ENCODE measurements at regions not wholly inside any gene's neighbourhood (a gene's known extent, or its start where the extent isn't known, plus 50 kb on each side); places are given as distances from the start of the nearest gene placed in this dataset.

DNA sequence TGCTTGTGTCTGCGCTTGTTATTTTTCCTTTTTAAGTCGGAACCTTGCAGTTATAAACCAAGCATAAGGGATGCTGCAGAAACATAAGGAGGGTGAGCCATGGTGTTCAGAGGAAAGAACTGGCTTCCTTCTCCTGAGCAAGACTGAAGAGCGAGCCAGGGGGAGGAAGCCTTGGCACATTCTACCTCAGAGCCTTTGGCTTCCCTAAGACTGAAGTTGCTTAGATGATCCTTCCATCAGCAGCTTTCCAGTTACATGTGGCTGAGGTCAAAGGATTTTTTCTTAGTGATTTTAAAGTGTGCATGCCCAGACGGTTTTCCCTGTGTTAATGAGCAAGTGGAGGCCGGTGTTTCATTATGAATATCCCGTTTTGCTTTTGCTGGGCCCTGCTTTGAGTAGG lies 363.8 kb downstream of the DOK5 start:
- no peak for ATAC-seq
- TF ChIP-seq ZNF8 (CRISPR knock-in tag; IDR thresholded peaks at IDR 0.05) (no peak), OSR1 (CRISPR knock-in tag; IDR thresholded peaks at IDR 0.05) (no peak), PPARA (CRISPR knock-in tag; IDR thresholded peaks at IDR 0.05; ENCODE audit: borderline replicate concordance) (no peak), TCF4 (CRISPR knock-in tag; IDR thresholded peaks at IDR 0.05; ENCODE audit: borderline replicate concordance) (no peak), ZNF70 (CRISPR knock-in tag; IDR thresholded peaks at IDR 0.05) (no peak), RARB (CRISPR knock-in tag; IDR thresholded peaks at IDR 0.05) (no peak), TOX (CRISPR knock-in tag; IDR thresholded peaks at IDR 0.05; ENCODE audit: borderline replicate concordance) (no peak), ESRRG (CRISPR knock-in tag; IDR thresholded peaks at IDR 0.05) (no peak), ZFP3 (CRISPR knock-in tag; IDR thresholded peaks at IDR 0.05) (no peak), ZNF565 (CRISPR knock-in tag; conservative IDR thresholded peaks at IDR 0.05; ENCODE audit: low read depth) (no peak)
- TF ChIP-seq, protein P1, sequence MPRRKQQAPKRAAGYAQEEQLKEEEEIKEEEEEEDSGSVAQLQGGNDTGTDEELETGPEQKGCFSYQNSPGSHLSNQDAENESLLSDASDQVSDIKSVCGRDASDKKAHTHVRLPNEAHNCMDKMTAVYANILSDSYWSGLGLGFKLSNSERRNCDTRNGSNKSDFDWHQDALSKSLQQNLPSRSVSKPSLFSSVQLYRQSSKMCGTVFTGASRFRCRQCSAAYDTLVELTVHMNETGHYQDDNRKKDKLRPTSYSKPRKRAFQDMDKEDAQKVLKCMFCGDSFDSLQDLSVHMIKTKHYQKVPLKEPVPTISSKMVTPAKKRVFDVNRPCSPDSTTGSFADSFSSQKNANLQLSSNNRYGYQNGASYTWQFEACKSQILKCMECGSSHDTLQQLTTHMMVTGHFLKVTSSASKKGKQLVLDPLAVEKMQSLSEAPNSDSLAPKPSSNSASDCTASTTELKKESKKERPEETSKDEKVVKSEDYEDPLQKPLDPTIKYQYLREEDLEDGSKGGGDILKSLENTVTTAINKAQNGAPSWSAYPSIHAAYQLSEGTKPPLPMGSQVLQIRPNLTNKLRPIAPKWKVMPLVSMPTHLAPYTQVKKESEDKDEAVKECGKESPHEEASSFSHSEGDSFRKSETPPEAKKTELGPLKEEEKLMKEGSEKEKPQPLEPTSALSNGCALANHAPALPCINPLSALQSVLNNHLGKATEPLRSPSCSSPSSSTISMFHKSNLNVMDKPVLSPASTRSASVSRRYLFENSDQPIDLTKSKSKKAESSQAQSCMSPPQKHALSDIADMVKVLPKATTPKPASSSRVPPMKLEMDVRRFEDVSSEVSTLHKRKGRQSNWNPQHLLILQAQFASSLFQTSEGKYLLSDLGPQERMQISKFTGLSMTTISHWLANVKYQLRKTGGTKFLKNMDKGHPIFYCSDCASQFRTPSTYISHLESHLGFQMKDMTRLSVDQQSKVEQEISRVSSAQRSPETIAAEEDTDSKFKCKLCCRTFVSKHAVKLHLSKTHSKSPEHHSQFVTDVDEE (CRISPR knock-in tag; IDR thresholded peaks at IDR 0.05): no peak
- TF ChIP-seq, protein P2, sequence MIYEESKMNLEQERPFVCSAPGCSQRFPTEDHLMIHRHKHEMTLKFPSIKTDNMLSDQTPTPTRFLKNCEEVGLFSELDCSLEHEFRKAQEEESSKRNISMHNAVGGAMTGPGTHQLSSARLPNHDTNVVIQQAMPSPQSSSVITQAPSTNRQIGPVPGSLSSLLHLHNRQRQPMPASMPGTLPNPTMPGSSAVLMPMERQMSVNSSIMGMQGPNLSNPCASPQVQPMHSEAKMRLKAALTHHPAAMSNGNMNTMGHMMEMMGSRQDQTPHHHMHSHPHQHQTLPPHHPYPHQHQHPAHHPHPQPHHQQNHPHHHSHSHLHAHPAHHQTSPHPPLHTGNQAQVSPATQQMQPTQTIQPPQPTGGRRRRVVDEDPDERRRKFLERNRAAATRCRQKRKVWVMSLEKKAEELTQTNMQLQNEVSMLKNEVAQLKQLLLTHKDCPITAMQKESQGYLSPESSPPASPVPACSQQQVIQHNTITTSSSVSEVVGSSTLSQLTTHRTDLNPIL (CRISPR knock-in tag; IDR thresholded peaks at IDR 0.05; ENCODE audit: low read depth): no peak
- TF ChIP-seq, protein P3, sequence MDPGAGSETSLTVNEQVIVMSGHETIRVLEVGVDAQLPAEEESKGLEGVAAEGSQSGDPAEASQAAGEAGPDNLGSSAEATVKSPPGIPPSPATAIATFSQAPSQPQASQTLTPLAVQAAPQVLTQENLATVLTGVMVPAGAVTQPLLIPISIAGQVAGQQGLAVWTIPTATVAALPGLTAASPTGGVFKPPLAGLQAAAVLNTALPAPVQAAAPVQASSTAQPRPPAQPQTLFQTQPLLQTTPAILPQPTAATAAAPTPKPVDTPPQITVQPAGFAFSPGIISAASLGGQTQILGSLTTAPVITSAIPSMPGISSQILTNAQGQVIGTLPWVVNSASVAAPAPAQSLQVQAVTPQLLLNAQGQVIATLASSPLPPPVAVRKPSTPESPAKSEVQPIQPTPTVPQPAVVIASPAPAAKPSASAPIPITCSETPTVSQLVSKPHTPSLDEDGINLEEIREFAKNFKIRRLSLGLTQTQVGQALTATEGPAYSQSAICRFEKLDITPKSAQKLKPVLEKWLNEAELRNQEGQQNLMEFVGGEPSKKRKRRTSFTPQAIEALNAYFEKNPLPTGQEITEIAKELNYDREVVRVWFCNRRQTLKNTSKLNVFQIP (CRISPR knock-in tag; IDR thresholded peaks at IDR 0.05; ENCODE audit: borderline replicate concordance, low read depth): no peak

DNA sequence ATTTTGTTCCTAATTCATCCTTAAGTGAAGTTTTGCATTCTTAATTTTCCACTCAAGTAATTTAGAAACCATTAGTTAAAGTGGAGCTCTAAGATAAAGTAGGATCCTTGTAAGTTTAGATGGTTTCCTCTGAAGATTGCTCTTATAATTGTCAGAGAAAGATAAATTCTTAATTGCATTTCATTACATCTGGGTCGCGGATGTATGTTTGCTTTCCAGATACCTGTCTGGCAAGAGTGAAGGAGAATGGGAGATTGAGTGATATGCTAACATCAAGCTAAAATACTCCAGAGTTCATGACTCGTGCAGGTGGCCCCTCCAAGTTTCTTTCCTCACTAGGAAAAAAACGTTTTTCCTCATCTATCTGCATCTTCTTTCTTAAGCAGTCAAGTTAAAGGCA lies 361.8 kb downstream of the DOK5 start:
- ATAC-seq: no peak

More for the DNA sequence above, 361.8 kb downstream of the DOK5 start:
- TF ChIP-seq TOX (CRISPR knock-in tag; IDR thresholded peaks at IDR 0.05; ENCODE audit: borderline replicate concordance): no peak
- TF ChIP-seq OSR1 (CRISPR knock-in tag; IDR thresholded peaks at IDR 0.05): no peak
- no peak for TF ChIP-seq ZC3H10 (CRISPR knock-in tag; IDR thresholded peaks at IDR 0.05)
- TF ChIP-seq SNAI2 (CRISPR knock-in tag; IDR thresholded peaks at IDR 0.05): no peak
- TF ChIP-seq ZNF70 (CRISPR knock-in tag; IDR thresholded peaks at IDR 0.05): no peak
- no peak for TF ChIP-seq BACH2 (CRISPR knock-in tag; IDR thresholded peaks at IDR 0.05; ENCODE audit: borderline replicate concordance)
- no peak for TF ChIP-seq CSDC2 (CRISPR knock-in tag; IDR thresholded peaks at IDR 0.05)
- TF ChIP-seq, protein P4, sequence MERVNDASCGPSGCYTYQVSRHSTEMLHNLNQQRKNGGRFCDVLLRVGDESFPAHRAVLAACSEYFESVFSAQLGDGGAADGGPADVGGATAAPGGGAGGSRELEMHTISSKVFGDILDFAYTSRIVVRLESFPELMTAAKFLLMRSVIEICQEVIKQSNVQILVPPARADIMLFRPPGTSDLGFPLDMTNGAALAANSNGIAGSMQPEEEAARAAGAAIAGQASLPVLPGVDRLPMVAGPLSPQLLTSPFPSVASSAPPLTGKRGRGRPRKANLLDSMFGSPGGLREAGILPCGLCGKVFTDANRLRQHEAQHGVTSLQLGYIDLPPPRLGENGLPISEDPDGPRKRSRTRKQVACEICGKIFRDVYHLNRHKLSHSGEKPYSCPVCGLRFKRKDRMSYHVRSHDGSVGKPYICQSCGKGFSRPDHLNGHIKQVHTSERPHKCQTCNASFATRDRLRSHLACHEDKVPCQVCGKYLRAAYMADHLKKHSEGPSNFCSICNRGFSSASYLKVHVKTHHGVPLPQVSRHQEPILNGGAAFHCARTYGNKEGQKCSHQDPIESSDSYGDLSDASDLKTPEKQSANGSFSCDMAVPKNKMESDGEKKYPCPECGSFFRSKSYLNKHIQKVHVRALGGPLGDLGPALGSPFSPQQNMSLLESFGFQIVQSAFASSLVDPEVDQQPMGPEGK (CRISPR knock-in tag; IDR thresholded peaks at IDR 0.05; ENCODE audit: borderline replicate concordance): no peak
- no peak for TF ChIP-seq TCF4 (CRISPR knock-in tag; IDR thresholded peaks at IDR 0.05; ENCODE audit: borderline replicate concordance)
- TF ChIP-seq ISL1 (CRISPR knock-in tag; IDR thresholded peaks at IDR 0.05): no peak
- TF ChIP-seq, protein P5, sequence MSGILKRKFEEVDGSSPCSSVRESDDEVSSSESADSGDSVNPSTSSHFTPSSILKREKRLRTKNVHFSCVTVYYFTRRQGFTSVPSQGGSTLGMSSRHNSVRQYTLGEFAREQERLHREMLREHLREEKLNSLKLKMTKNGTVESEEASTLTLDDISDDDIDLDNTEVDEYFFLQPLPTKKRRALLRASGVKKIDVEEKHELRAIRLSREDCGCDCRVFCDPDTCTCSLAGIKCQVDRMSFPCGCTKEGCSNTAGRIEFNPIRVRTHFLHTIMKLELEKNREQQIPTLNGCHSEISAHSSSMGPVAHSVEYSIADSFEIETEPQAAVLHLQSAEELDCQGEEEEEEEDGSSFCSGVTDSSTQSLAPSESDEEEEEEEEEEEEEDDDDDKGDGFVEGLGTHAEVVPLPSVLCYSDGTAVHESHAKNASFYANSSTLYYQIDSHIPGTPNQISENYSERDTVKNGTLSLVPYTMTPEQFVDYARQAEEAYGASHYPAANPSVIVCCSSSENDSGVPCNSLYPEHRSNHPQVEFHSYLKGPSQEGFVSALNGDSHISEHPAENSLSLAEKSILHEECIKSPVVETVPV (CRISPR knock-in tag; IDR thresholded peaks at IDR 0.05): no peak
- TF ChIP-seq, protein P3 (CRISPR knock-in tag; IDR thresholded peaks at IDR 0.05; ENCODE audit: borderline replicate concordance, low read depth): no peak
- no peak for TF ChIP-seq ZNF565 (CRISPR knock-in tag; conservative IDR thresholded peaks at IDR 0.05; ENCODE audit: low read depth)
- TF ChIP-seq ZFP30 (CRISPR knock-in tag; IDR thresholded peaks at IDR 0.05): no peak
- TF ChIP-seq, protein P1 (CRISPR knock-in tag; IDR thresholded peaks at IDR 0.05): no peak
- no peak for TF ChIP-seq PPARA (CRISPR knock-in tag; IDR thresholded peaks at IDR 0.05; ENCODE audit: borderline replicate concordance)

All from SK-N-SH treated with all-trans-retinoic acid at 6 μM for 48 hours (cell line).